Uterus (tissue), 3 donors: ENCODE measurements at regions not wholly inside any gene's neighbourhood (a gene's known extent, or its start where the extent isn't known, plus 50 kb on each side); places are given as distances from the start of the nearest gene placed in this dataset.

Source experiments
- DNase-seq, 2 donors: peaks; one replicate each; pipeline ENCODE4 v3.0.0-alpha.2; 2019 to 2020
- H3K27ac ChIP-seq, 2 donors: fragments of 200-600 bp; sonication (generic); 1 replicate in 1 of 2; 2 replicates in 1 of 2; pipeline ENCODE4 v1.5.1; 2016 to 2018
- H3K27me3 ChIP-seq, 2 donors: fragments of 200-600 bp; sonication (generic); one replicate each; pipeline ENCODE4 v1.5.1; 2018 to 2019; ENCODE audit warnings: control low read depth in 1 of 2
- H3K36me3 ChIP-seq, 2 donors: fragments of 200-600 bp; sonication (generic); one replicate each; pipeline ENCODE4 v1.5.1; 2019; ENCODE audit warnings: control low read depth in 1 of 2
- H3K4me1 ChIP-seq, 2 donors: fragments of 200-600 bp; sonication (generic); one replicate each; pipeline ENCODE4 v1.5.1; 2018 to 2019; ENCODE audit warnings: control low read depth in 1 of 2
- H3K4me3 ChIP-seq, 2 donors: fragments of 200-600 bp; sonication (generic); 1 replicate in 1 of 2; 2 replicates in 1 of 2; pipeline ENCODE4 v1.5.1; 2018 to 2019; ENCODE audit warnings: mild to moderate bottlenecking in 1 of 2
- H3K9me3 ChIP-seq, 2 donors: fragments of 200-600 bp; sonication (generic); one replicate each; pipeline ENCODE4 v1.5.1; 2019; ENCODE audit warnings: control low read depth in 1 of 2
- CTCF ChIP-seq, 4 experiments: fragments of 200-600 bp in 2 of 4; fragments of 450-650 bp in 2 of 4; sonication (generic) in 2 of 4; IDR thresholded peaks; one replicate each; pipeline ENCODE4 v1.5.1; 2016 to 2019; ENCODE audit warnings: antibody characterized with exemption in 4 of 4, mild to moderate bottlenecking in 2 of 4, moderate library complexity in 1 of 4
- POLR2A ChIP-seq, 2 donors: fragments of 450-650 bp; IDR thresholded peaks; one replicate each; pipeline ENCODE4 v1.6.1; 2016; ENCODE audit warnings: antibody characterized with exemption in 2 of 2, mild to moderate bottlenecking in 1 of 2, moderate library complexity in 1 of 2
- intact Hi-C: fragments of 100-400 bp; cut with DNase I; formaldehyde crosslinking; loops from one replicate; pipeline ENCODE4 v1.15.1; 2023; ENCODE audit warnings: low total_unique reads
- donor health status: DM: yes; HTN: yes; CAD: no.

- TF ChIP-seq CTCF (IDR thresholded peaks at IDR 0.05): no peak
- TF ChIP-seq POLR2A (IDR thresholded peaks at IDR 0.05): no peak
- no peaks in the 10 kb centered on the region for H3K4me1 ChIP-seq
- no peaks in the 10 kb centered on the region for H3K27me3 ChIP-seq
- H3K36me3 ChIP-seq: no peaks in the 10 kb centered on the region
- H3K9me3 ChIP-seq: no peaks in the 10 kb centered on the region
- no peak for DNase-seq
- no peak overlapping the region for H3K4me3 ChIP-seq
- H3K27ac ChIP-seq: no peak overlapping the region
- intact Hi-C loops: no loop called here
Observed at GRCh38 chr9:23426144-23426543, 399.9 kb downstream of the ELAVL2 start.

GRCh38 chr9:23431459-23431858 is 394.6 kb downstream of the ELAVL2 start:
- H3K27me3 ChIP-seq: no peaks in the 10 kb centered on the region
- H3K9me3 ChIP-seq: no peaks in the 10 kb centered on the region
- no peak for DNase-seq
- no peak overlapping the region for H3K4me3 ChIP-seq
- no peaks in the 10 kb centered on the region for H3K4me1 ChIP-seq
- no peak for TF ChIP-seq CTCF (IDR thresholded peaks at IDR 0.05)
- H3K36me3 ChIP-seq: no peaks in the 10 kb centered on the region
- intact Hi-C loops: no loop called here
- no peak overlapping the region for H3K27ac ChIP-seq

GRCh38 chr9:23434654-23435053 is 391.4 kb downstream of the ELAVL2 start:
- no peak overlapping the region for H3K4me3 ChIP-seq
- H3K27me3 ChIP-seq: no peaks in the 10 kb centered on the region
- no peak overlapping the region for H3K27ac ChIP-seq
- TF ChIP-seq CTCF (IDR thresholded peaks at IDR 0.05) (no peak), POLR2A (IDR thresholded peaks at IDR 0.05) (no peak)
- no peaks in the 10 kb centered on the region for H3K4me1 ChIP-seq
- intact Hi-C loops: no loop called here
- no peak for DNase-seq
- no peaks in the 10 kb centered on the region for H3K36me3 ChIP-seq
- H3K9me3 ChIP-seq: no peaks in the 10 kb centered on the region

GRCh38 chr9:23438299-23438907 is 387.6 kb downstream of the ELAVL2 start:
- no peak for TF ChIP-seq CTCF (IDR thresholded peaks at IDR 0.05)
- no peak for TF ChIP-seq POLR2A (IDR thresholded peaks at IDR 0.05)
- no peaks in the 10 kb centered on the region for H3K4me1 ChIP-seq
- DNase-seq: no peak
- H3K27ac ChIP-seq: no peak overlapping the region
- no peaks in the 10 kb centered on the region for H3K9me3 ChIP-seq
- no peaks in the 10 kb centered on the region for H3K36me3 ChIP-seq
- intact Hi-C loops: no loop called here
- no peaks in the 10 kb centered on the region for H3K27me3 ChIP-seq
- H3K4me3 ChIP-seq: no peak overlapping the region

- no peak overlapping the region for H3K4me3 ChIP-seq
- TF ChIP-seq CTCF (IDR thresholded peaks at IDR 0.05) (no peak), POLR2A (IDR thresholded peaks at IDR 0.05) (no peak)
- no peak for DNase-seq
- no peaks in the 10 kb centered on the region for H3K27me3 ChIP-seq
- no peaks in the 10 kb centered on the region for H3K9me3 ChIP-seq
- H3K4me1 ChIP-seq: no peaks in the 10 kb centered on the region
- no peak overlapping the region for H3K27ac ChIP-seq
- intact Hi-C loops: no loop called here
- H3K36me3 ChIP-seq: no peaks in the 10 kb centered on the region
Observed at GRCh38 chr9:23441275-23441674, 384.8 kb downstream of the ELAVL2 start.
